ENCODE measurements at regions not wholly inside any gene's neighbourhood (a gene's known extent, or its start where the extent isn't known, plus 50 kb on each side); places are given as distances from the start of the nearest gene placed in this dataset.

GRCh38 chr7:22954251-22954650, 59.7 kb downstream of the HYCC1 start:
- TF ChIP-seq POLR2AphosphoS5 (IDR thresholded peaks at IDR 0.05; ENCODE audit: borderline replicate concordance, low read depth, low read length) = no peak
- no peak for TF ChIP-seq EZH2 (IDR thresholded peaks at IDR 0.05)
